ENCODE measurements at regions not wholly inside any gene's neighbourhood (a gene's known extent, or its start where the extent isn't known, plus 50 kb on each side); places are given as distances from the start of the nearest gene placed in this dataset.

DNA sequence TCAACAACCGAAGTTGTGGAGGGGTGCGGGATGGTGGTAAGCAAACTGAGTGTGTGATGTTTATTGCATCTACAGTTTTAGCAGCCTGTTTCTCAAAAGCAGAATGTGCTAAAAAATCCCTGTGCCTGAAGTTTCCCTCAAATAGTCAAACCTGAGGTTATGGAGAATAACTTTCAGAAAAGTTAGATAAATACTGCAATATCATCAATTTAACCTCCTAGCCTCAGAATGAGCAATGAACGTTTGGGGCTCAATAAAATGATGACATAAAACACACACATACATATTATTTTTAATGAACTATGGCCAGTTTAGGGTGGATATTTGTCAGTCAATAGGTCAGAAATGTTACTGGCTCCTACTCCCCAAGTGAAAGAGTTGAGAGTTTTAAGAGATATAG lies 201.6 kb downstream of the SEMA6D start:
- no peaks in the 10 kb centered on the region for H3K9me3 ChIP-seq

DNA sequence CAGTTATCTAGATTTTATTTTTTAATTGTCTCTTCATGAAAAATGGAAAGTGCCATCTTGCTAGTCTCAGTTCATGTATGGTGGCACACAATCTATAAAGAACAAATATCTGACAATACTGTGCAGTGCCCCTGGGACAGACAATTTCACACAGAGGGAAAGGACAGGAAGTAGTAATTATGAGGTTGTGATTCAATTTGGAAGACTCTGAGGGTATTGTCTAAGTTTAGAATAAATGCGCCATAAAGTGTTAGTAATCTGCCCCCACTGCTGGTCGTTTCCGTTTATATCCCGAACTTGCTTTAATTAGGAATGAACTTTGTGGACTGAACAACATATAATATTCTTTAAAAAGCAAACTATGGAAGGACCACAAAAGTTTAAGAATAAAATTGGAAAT lies 196.4 kb upstream of the SLC24A5 start:
- H3K27me3 ChIP-seq: no peaks in the 10 kb centered on the region
- intact Hi-C loops (cut with DNase I): no loop called here
- TF ChIP-seq, protein P1, sequence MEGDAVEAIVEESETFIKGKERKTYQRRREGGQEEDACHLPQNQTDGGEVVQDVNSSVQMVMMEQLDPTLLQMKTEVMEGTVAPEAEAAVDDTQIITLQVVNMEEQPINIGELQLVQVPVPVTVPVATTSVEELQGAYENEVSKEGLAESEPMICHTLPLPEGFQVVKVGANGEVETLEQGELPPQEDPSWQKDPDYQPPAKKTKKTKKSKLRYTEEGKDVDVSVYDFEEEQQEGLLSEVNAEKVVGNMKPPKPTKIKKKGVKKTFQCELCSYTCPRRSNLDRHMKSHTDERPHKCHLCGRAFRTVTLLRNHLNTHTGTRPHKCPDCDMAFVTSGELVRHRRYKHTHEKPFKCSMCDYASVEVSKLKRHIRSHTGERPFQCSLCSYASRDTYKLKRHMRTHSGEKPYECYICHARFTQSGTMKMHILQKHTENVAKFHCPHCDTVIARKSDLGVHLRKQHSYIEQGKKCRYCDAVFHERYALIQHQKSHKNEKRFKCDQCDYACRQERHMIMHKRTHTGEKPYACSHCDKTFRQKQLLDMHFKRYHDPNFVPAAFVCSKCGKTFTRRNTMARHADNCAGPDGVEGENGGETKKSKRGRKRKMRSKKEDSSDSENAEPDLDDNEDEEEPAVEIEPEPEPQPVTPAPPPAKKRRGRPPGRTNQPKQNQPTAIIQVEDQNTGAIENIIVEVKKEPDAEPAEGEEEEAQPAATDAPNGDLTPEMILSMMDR (IDR thresholded peaks at IDR 0.05): no peak
- no peaks in the 10 kb centered on the region for H3K4me1 ChIP-seq
- no peak overlapping the region for H3K4me3 ChIP-seq
- no peak overlapping the region for H3K9ac ChIP-seq (ENCODE audit: low read depth in 2 of 2, low read length in 2 of 2)
- H3K9me3 ChIP-seq: no peaks in the 10 kb centered on the region
- no peak overlapping the region for H3K27ac ChIP-seq
- H3K36me3 ChIP-seq: no peaks in the 10 kb centered on the region
- no peak for DNase-seq

More for the DNA sequence above, 201.6 kb downstream of the SEMA6D start:
- H3K27ac ChIP-seq: no peak overlapping the region
- no peaks in the 10 kb centered on the region for H3K27me3 ChIP-seq
- TF ChIP-seq, protein P1 (IDR thresholded peaks at IDR 0.05): no peak
- DNase-seq: no peak
- H3K4me3 ChIP-seq: no peak overlapping the region
- intact Hi-C loops (cut with DNase I): no loop called here
- H3K9ac ChIP-seq (ENCODE audit: low read depth in 2 of 2, low read length in 2 of 2): no peak overlapping the region
- H3K4me1 ChIP-seq: no peaks in the 10 kb centered on the region
- no peaks in the 10 kb centered on the region for H3K36me3 ChIP-seq

DNA sequence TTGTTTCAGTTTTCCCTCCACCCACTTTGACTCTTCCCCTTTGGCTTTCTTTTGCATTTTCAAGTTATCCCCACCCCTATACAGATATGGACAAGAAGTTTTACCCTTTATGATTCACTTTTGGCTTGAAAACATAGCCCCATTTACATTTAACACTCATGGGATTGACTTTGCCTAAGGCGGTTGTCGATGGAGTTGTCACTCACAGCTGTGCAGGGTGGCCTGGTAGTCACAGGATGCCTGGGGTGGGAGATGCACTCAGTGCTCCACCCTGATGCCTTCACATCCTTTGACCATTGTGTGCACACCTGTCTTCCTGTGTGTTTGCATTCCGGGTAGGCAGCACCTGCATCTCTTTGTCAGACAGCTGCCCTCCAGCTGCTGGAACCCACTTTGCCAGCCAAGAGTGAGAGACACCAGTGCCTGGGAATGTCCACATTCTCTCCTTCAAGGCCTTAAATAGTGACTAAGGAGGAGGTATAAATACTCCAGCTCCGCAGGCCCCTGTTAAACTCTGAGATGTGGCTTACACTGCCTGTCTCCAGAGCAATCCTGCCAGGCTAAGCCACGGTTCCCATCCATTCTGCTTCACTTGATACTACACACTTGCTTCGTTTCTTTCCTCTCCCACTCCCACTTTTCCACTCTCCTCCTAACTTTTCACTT lies 191.5 kb upstream of the SLC24A5 start:
- Histone ChIP-seq H3K4me1 (no peaks in the 10 kb centered on the region), H3K27me3 (no peaks in the 10 kb centered on the region), H3K27ac (no peak overlapping the region), H3K9ac (ENCODE audit: low read depth in 2 of 2, low read length in 2 of 2) (no peak overlapping the region), H3K4me3 (no peak overlapping the region), H3K9me3 (no peaks in the 10 kb centered on the region), H3K36me3 (no peaks in the 10 kb centered on the region)
- intact Hi-C loops (cut with DNase I): no loop called here
- no peak for DNase-seq
- TF ChIP-seq, protein P1 (IDR thresholded peaks at IDR 0.05): no peak

DNA sequence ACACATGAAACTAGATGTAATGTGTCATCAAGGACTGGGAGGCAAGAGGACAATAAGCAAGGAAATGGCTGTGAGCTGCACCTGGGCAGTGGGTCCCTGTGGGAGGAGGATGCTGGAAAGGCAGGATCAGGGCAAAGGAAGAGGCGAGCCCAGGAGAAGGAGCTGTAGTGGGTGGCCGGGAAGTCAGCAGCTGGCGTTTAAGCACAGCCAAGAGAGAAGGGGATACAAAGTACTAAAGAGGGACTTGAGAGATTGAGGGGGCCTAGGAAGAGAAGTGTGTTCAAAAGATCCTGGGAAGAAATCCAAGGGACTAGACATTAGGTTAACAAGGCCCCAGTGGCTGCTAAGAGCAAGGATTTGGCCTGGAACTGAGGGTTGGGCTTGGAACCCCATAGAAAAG lies 188.5 kb upstream of the SLC24A5 start:
- no peak overlapping the region for H3K27ac ChIP-seq
- H3K4me1 ChIP-seq: no peaks in the 10 kb centered on the region
- no peak overlapping the region for H3K9ac ChIP-seq (ENCODE audit: low read depth in 2 of 2, low read length in 2 of 2)
- no peak for DNase-seq
- H3K36me3 ChIP-seq: no peaks in the 10 kb centered on the region
- TF ChIP-seq, protein P1 (IDR thresholded peaks at IDR 0.05): no peak
- intact Hi-C loops (cut with DNase I): no loop called here
- H3K9me3 ChIP-seq: no peaks in the 10 kb centered on the region
- no peaks in the 10 kb centered on the region for H3K27me3 ChIP-seq
- no peak overlapping the region for H3K4me3 ChIP-seq

DNA sequence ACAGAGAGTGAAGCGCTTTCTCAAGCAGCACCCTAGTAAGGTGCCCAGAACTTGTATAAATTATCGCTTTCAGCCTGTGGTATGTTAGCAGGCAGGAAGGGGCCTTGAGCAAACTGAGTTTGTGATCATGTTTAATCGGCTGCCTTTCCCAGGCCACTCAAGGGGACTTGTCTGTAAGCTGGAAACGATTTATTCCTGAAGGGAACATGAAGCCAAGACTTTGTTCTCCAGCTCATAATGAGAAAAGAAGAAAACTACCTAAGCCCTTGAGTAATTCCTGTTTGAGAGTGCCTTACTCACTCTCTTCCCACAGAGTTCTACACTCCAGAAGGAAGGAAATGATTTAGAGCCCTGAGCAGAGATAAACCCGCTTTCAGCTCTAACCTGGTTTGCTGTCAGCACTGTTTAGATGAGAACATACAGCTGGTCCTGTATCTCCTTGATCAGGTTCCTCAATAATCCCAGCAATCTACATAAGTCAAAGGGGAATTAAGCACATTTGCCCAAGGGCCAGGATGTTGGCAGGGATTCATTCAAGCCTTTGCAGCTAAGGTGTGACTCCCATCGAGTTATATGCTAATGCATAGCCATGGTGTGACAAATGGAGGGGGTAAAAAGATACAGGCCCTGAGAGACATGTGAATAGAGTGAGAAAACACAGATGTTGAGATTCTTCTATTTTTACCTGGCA lies 187.7 kb upstream of the SLC24A5 start:
- DNase-seq: no peak
- Histone ChIP-seq H3K9me3 (no peaks in the 10 kb centered on the region), H3K36me3 (no peaks in the 10 kb centered on the region), H3K27me3 (no peaks in the 10 kb centered on the region), H3K4me3 (no peak overlapping the region), H3K27ac (no peak overlapping the region), H3K4me1 (no peaks in the 10 kb centered on the region), H3K9ac (ENCODE audit: low read depth in 2 of 2, low read length in 2 of 2) (no peak overlapping the region)
- intact Hi-C loops (cut with DNase I): no loop called here
- TF ChIP-seq, protein P1 (IDR thresholded peaks at IDR 0.05): no peak
